ENCODE measurements at regions not wholly inside any gene's neighbourhood (a gene's known extent, or its start where the extent isn't known, plus 50 kb on each side); places are given as distances from the start of the nearest gene placed in this dataset.

- TF ChIP-seq, protein P1, sequence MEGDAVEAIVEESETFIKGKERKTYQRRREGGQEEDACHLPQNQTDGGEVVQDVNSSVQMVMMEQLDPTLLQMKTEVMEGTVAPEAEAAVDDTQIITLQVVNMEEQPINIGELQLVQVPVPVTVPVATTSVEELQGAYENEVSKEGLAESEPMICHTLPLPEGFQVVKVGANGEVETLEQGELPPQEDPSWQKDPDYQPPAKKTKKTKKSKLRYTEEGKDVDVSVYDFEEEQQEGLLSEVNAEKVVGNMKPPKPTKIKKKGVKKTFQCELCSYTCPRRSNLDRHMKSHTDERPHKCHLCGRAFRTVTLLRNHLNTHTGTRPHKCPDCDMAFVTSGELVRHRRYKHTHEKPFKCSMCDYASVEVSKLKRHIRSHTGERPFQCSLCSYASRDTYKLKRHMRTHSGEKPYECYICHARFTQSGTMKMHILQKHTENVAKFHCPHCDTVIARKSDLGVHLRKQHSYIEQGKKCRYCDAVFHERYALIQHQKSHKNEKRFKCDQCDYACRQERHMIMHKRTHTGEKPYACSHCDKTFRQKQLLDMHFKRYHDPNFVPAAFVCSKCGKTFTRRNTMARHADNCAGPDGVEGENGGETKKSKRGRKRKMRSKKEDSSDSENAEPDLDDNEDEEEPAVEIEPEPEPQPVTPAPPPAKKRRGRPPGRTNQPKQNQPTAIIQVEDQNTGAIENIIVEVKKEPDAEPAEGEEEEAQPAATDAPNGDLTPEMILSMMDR (IDR thresholded peaks at IDR 0.05) = no peak
- TF ChIP-seq POLR2A (IDR thresholded peaks at IDR 0.05) = no peak
Observed at GRCh38 chr5:26419987-26420386, 618.4 kb downstream of the CDH9 start.

All from suprapubic skin (tissue), 3 donors.